Activated CD8-positive, alpha-beta T cell treated with anti-CD3 and anti-CD28 coated beads, Interleukin-2, amount 10 ng/mL, durations not matched to agents 7 days and 5 days (primary cell): ENCODE measurements at regions not wholly inside any gene's neighbourhood (a gene's known extent, or its start where the extent isn't known, plus 50 kb on each side); places are given as distances from the start of the nearest gene placed in this dataset.

Experiments used
- ATAC-seq: fragments of 150-1000 bp; cut with Tn5 transposase; one replicate; pipeline ENCODE4 v1.10.0; 2021; ENCODE audit warnings: moderate library complexity
- CTCF ChIA-PET: fragments of 350-600 bp; sonication (Branson Sonifier 250); formaldehyde crosslinking; loops from one replicate; lab custom pipeline; 2021; ENCODE audit warnings: antibody characterized with exemption; lab: Charles Lee
- POLR2A ChIA-PET: fragments of 350-600 bp; sonication (Branson Sonifier 250); formaldehyde crosslinking; loops from one replicate; lab custom pipeline; 2021; ENCODE audit warnings: antibody characterized with exemption; lab: Charles Lee
- DNase-seq: peaks from one replicate; pipeline ENCODE4 v3.0.0-alpha.2; 2020
- H3K27ac Mint-ChIP-seq: one replicate; pipeline ENCODE4 v1.8.0; 2021; ENCODE audit warnings: mild to moderate bottlenecking, mixed read lengths
- H3K27me3 Mint-ChIP-seq: one replicate; pipeline ENCODE4 v1.8.0; 2021; ENCODE audit warnings: low read depth, mixed read lengths
- H3K36me3 Mint-ChIP-seq: one replicate; pipeline ENCODE4 v1.8.0; 2021; ENCODE audit warnings: low read depth, mixed read lengths
- H3K4me1 Mint-ChIP-seq: one replicate; pipeline ENCODE4 v1.8.0; 2021; ENCODE audit warnings: low read depth, mixed read lengths
- H3K4me3 Mint-ChIP-seq: one replicate; pipeline ENCODE4 v1.8.0; 2021; ENCODE audit warnings: mild to moderate bottlenecking, mixed read lengths
- H3K9me3 Mint-ChIP-seq: one replicate; pipeline ENCODE4 v1.8.0; 2022; ENCODE audit warnings: mixed read lengths; ENCODE audit not compliant: insufficient read depth

- POLR2A ChIA-PET = no interaction called here
- H3K27ac Mint-ChIP-seq = no peak overlapping the region
- CTCF ChIA-PET = no interaction called here
- H3K27me3 Mint-ChIP-seq = no peaks in the 10 kb centered on the region
- DNase-seq (no peak), ATAC-seq (no peak)
- H3K9me3 Mint-ChIP-seq = peaks cover 4% of the 10 kb centered on the region
- peaks cover 7% of the 10 kb centered on the region for H3K36me3 Mint-ChIP-seq
- H3K4me1 Mint-ChIP-seq = no peaks in the 10 kb centered on the region
- H3K4me3 Mint-ChIP-seq = no peak overlapping the region
These were observed 98.3 kb downstream of the BACH1 start for GRCh38 chr21:29396951-29397455.

GRCh38 chr21:29403301-29403700 lies 104.6 kb downstream of the BACH1 start:
- H3K9me3 Mint-ChIP-seq = peaks cover 4% of the 10 kb centered on the region
- CTCF ChIA-PET = no interaction called here
- peaks cover 5% of the 10 kb centered on the region for H3K4me1 Mint-ChIP-seq

GRCh38 chr21:29403922-29404538 lies 105.3 kb downstream of the BACH1 start:
- ATAC-seq (no peak), DNase-seq (no peak)
- no peaks in the 10 kb centered on the region for H3K9me3 Mint-ChIP-seq
- no peaks in the 10 kb centered on the region for H3K27me3 Mint-ChIP-seq
- peaks cover 4% of the 10 kb centered on the region for H3K36me3 Mint-ChIP-seq
- H3K4me3 Mint-ChIP-seq = no peak overlapping the region
- POLR2A ChIA-PET = interaction anchor here (0.5 kb wide), 1 partner anchor 770 kb away, joined by 3 read pairs; no protein-coding TSS in a partner anchor
- H3K4me1 Mint-ChIP-seq = peaks cover 5% of the 10 kb centered on the region
- no peak overlapping the region for H3K27ac Mint-ChIP-seq
- CTCF ChIA-PET = no interaction called here

More at GRCh38 chr21:29403301-29403700, 104.6 kb downstream of the BACH1 start:
- H3K27me3 Mint-ChIP-seq = no peaks in the 10 kb centered on the region
- ATAC-seq = no peak
- peaks cover 7% of the 10 kb centered on the region for H3K36me3 Mint-ChIP-seq
- no peak overlapping the region for H3K4me3 Mint-ChIP-seq
- DNase-seq = no peak
- H3K27ac Mint-ChIP-seq = no peak overlapping the region
- POLR2A ChIA-PET = no interaction called here

GRCh38 chr21:29405503-29406122 lies 106.9 kb downstream of the BACH1 start:
- Mint-ChIP-seq H3K27me3 (no peaks in the 10 kb centered on the region), H3K9me3 (no peaks in the 10 kb centered on the region), H3K4me1 (peaks cover 5% of the 10 kb centered on the region), H3K4me3 (no peak overlapping the region), H3K36me3 (peaks cover 1% of the 10 kb centered on the region), H3K27ac (no peak overlapping the region)
- ChIA-PET POLR2A (no interaction called here), CTCF (interaction anchor here (0.9 kb wide), 1 partner anchor 28 kb away, joined by 4 read pairs; no protein-coding TSS in a partner anchor)
- DNase-seq = no peak
- no peak for ATAC-seq

DNA sequence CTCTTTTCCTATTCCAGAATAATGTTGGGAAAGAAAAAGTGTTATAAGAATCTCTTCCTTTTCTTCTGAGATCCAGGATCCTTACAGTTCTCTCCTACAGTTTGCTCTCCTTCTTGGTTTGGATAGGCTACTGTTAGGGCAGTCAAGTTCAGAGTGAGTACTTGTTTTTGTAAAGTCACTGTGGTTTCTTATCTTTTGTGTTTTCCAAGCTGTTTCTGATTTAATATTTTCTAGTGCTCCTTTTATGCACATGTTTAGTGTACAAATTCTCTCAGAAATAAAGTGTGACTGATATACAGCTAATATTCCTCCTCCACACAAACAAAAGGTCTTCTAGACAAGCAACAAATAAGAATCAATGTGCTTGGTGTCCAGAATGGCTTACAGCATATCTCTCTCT lies 107.7 kb downstream of the BACH1 start:
- CTCF ChIA-PET = interaction anchor here (0.9 kb wide), 1 partner anchor 28 kb away, joined by 4 read pairs; no protein-coding TSS in a partner anchor
- H3K27me3 Mint-ChIP-seq = no peaks in the 10 kb centered on the region
- H3K4me1 Mint-ChIP-seq = peaks cover 5% of the 10 kb centered on the region
- H3K27ac Mint-ChIP-seq = no peak overlapping the region
- POLR2A ChIA-PET = no interaction called here
- no peaks in the 10 kb centered on the region for H3K36me3 Mint-ChIP-seq
- H3K9me3 Mint-ChIP-seq = no peaks in the 10 kb centered on the region
- ATAC-seq = no peak
- DNase-seq = no peak
- no peak overlapping the region for H3K4me3 Mint-ChIP-seq

DNA sequence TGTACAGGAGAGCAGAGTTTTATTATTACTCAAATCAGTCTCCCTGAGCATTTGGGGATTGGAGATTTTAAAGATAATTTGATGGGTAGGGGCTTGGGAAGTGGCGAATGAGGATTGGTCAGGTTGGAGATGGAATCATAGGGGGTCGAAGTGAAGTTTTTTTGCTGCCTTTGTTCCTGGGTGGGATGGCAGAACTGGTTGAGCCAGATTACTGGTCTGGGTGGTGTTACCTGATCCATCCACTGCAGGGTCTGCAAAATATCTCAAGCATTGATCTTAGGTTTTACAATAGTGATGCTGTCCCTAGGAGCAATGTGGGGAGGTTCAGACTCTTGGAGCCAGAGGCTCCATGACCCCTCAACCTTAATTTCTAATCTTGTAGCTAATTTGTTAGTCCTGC lies 108.8 kb downstream of the BACH1 start:
- no peak for ATAC-seq
- Mint-ChIP-seq H3K27me3 (no peaks in the 10 kb centered on the region), H3K27ac (no peak overlapping the region), H3K4me1 (peaks cover 3% of the 10 kb centered on the region), H3K9me3 (no peaks in the 10 kb centered on the region), H3K36me3 (no peaks in the 10 kb centered on the region), H3K4me3 (no peak overlapping the region)
- CTCF ChIA-PET = no interaction called here
- POLR2A ChIA-PET = no interaction called here
- DNase-seq = no peak

- H3K9me3 Mint-ChIP-seq = no peaks in the 10 kb centered on the region
- H3K27ac Mint-ChIP-seq = no peak overlapping the region
- no peak for ATAC-seq
- CTCF ChIA-PET = no interaction called here
- H3K27me3 Mint-ChIP-seq = no peaks in the 10 kb centered on the region
- H3K4me3 Mint-ChIP-seq = no peak overlapping the region
- POLR2A ChIA-PET = no interaction called here
- no peak for DNase-seq
- no peaks in the 10 kb centered on the region for H3K4me1 Mint-ChIP-seq
- no peaks in the 10 kb centered on the region for H3K36me3 Mint-ChIP-seq
These were observed 115.0 kb downstream of the BACH1 start for GRCh38 chr21:29413683-29414082.

DNA sequence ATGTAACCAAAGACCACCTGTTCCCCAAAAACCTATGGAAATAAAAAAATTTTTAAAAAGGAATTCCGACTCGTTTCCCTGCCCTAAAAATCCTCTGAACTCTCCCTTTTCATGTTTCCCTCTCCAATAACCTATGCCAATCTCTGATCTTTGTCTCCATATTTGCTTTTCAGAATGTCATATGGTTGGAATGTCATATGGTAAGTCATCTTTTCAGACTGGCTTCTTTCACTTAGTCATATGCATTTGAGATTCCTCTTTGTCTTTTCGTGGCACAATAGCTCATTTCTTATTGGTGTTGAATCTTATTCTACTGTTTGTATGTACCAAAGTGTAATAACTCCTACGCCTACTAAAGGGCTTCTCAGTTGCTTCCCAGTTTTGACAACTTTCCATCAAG lies 117.5 kb downstream of the BACH1 start:
- ATAC-seq (no peak), DNase-seq (no peak)
- no peak overlapping the region for H3K27ac Mint-ChIP-seq
- ChIA-PET CTCF (no interaction called here), POLR2A (no interaction called here)
- H3K9me3 Mint-ChIP-seq = no peaks in the 10 kb centered on the region
- H3K4me3 Mint-ChIP-seq = no peak overlapping the region
- peaks cover 1% of the 10 kb centered on the region for H3K4me1 Mint-ChIP-seq
- no peaks in the 10 kb centered on the region for H3K36me3 Mint-ChIP-seq
- no peaks in the 10 kb centered on the region for H3K27me3 Mint-ChIP-seq

- Mint-ChIP-seq H3K27ac (no peak overlapping the region), H3K4me1 (peaks cover 1% of the 10 kb centered on the region), H3K4me3 (no peak overlapping the region), H3K36me3 (no peaks in the 10 kb centered on the region), H3K27me3 (no peaks in the 10 kb centered on the region), H3K9me3 (no peaks in the 10 kb centered on the region)
- ChIA-PET CTCF (no interaction called here), POLR2A (no interaction called here)
- no peak for ATAC-seq
- DNase-seq = no peak
These were observed 120.1 kb downstream of the BACH1 start for GRCh38 chr21:29418813-29419212.

GRCh38 chr21:29419422-29419821 lies 120.7 kb downstream of the BACH1 start:
- no peaks in the 10 kb centered on the region for H3K9me3 Mint-ChIP-seq
- ChIA-PET POLR2A (no interaction called here), CTCF (no interaction called here)
- no peaks in the 10 kb centered on the region for H3K27me3 Mint-ChIP-seq
- no peaks in the 10 kb centered on the region for H3K36me3 Mint-ChIP-seq
- DNase-seq (no peak), ATAC-seq (no peak)
- peaks cover 1% of the 10 kb centered on the region for H3K4me1 Mint-ChIP-seq
- H3K27ac Mint-ChIP-seq = no peak overlapping the region
- H3K4me3 Mint-ChIP-seq = no peak overlapping the region

DNA sequence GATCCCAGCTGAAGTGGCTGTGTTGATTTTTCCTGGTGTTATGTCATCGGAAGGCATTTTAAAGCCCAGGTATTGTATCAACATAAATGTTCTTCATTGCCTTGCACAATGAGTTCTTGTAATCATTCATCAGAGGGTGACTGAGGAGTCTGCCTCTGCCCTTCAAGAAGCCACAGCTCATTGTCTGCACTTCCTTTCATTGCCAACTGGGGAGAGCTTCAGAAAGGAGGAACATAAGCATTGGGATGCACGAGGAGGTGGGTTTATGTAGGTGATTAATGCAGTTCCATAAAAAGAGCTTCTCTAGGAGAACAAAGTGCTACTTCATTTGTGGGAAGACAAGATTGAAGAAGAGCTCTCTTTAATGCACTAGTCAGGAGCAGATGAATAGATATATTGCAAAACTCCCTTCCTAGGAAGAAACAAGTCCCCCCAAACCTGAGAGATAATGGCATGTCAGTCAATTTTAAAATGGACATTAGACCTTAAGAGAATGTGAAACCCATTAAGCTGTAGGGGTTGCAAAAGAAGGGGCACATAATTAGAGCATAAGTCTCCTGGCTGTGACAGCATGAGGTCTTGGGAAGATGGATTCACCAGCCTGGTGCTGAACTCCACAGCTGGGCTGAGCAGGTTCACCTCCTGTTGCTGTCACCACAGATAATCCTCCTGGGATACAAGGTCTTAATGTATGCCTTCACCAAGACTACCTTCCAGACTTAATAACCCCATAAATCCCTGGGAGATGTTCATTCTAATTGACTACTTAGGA lies 124.6 kb downstream of the BACH1 start:
- POLR2A ChIA-PET = no interaction called here
- no peak for ATAC-seq
- H3K4me3 Mint-ChIP-seq = no peak overlapping the region
- no peaks in the 10 kb centered on the region for H3K9me3 Mint-ChIP-seq
- DNase-seq = no peak
- no peaks in the 10 kb centered on the region for H3K36me3 Mint-ChIP-seq
- H3K27me3 Mint-ChIP-seq = no peaks in the 10 kb centered on the region
- H3K27ac Mint-ChIP-seq = no peak overlapping the region
- CTCF ChIA-PET = interaction anchor here (0.7 to 1.0 kb wide), 2 partner anchors 20 to 47 kb away, joined by 3 to 5 read pairs; no protein-coding TSS in a partner anchor
- H3K4me1 Mint-ChIP-seq = peaks cover 1% of the 10 kb centered on the region

DNA sequence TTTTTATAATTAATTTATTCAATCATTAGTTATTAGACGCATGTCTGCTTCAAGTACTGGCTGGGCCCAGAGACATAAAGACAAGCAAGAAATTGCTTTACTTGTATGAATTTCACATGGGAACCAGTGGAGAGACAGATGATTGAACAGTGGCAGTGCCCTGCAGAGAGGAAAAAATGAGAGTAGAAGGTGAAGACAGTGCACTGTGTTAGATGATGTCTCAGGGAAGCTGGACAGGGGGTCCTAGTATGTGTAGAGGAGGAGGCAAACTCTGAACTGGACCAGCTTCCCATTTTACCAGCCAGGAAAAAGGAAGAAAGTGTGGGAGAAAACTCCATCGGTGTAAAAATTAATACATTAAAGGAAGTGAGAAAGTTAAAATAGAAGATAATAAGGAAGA lies 126.0 kb downstream of the BACH1 start:
- Mint-ChIP-seq H3K27ac (no peak overlapping the region), H3K4me1 (no peaks in the 10 kb centered on the region), H3K36me3 (no peaks in the 10 kb centered on the region), H3K27me3 (no peaks in the 10 kb centered on the region), H3K4me3 (no peak overlapping the region), H3K9me3 (no peaks in the 10 kb centered on the region)
- CTCF ChIA-PET = no interaction called here
- POLR2A ChIA-PET = no interaction called here
- DNase-seq (no peak), ATAC-seq (no peak)
